ENCODE measurements at regions not wholly inside any gene's neighbourhood (a gene's known extent, or its start where the extent isn't known, plus 50 kb on each side); places are given as distances from the start of the nearest gene placed in this dataset.
"Not testable (repeated sequence)": the region's sequence is repeated elsewhere in the genome, so short reads cannot be mapped to it uniquely, and the experiment has no call there.

DNA sequence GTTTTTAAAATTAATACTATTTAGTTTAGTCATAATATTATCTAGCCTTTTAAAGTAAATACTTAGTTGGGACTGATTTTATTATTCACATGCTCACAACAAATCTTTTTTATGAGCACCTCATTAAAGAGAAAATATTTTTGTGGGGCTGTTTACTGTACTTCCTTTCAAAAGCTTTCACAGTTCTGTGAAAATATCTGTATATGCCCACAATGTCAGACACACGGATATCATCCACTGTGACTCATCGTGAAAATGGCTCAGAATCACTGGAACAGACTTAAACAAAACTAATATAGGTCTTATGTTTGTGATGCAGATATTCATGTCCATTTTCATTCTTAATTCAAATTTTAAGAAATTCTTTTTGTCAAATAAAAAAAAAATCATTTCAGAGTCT lies 305.2 kb downstream of the RAB38 start:
- DNase-seq = no peak

DNA sequence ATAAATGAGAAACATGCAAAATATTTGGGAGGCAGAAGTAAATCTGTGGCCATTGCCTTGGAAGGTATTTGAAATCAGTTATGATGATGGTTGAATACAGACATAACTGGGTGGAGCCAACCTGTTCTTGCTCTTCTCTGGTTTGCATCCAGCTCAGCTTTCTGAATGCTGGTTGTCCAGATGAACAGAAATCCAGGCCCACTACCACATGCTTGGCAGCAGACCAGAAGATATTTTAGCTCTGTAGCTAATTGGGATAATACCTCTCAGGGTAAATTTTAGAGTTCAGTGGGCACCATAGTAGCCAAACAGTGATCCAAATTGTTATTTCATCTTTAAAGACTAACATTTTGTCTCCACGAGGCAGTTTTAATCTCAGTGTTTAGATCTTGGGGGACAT lies 308.3 kb downstream of the RAB38 start:
- DNase-seq = no peak

DNA sequence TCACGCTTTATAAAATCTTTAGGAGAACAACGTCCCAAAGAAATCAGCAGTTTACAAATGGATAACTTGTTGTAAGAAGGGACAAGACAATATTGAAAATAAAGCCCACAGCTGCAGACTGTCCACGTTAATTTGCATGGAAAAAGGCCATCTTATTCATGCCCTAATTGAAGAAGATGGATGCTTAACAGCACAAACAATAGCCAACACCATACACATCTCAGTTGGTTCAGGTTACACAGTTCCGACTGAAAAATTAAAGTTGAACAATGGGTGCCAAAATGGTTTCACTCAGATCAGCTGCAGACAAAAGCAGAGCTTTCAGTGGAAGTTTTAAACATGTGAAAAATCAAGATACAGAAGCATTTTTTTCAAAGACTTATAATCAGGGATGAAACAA lies 314.2 kb downstream of the RAB38 start:
- no peak for DNase-seq

DNA sequence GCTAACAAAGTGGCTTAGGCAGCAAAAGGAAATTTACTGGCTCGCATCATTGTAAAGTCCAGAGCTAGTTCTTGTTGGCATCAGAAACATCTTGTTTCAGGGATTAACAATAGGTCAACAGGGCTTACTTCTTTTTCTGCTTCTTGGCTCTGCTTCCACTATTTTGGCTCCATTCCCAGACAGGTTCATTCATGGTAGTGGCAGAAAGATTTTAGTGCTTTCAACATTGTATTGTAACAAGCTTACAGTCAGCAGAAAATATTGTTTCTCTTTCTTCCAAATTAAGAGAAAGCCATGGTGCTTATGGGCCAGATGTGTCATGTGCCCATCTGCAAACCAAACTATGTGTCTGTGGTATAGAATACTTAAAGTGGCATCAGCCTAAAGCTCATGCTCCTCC lies 315.6 kb downstream of the RAB38 start:
- no peak for DNase-seq

DNA sequence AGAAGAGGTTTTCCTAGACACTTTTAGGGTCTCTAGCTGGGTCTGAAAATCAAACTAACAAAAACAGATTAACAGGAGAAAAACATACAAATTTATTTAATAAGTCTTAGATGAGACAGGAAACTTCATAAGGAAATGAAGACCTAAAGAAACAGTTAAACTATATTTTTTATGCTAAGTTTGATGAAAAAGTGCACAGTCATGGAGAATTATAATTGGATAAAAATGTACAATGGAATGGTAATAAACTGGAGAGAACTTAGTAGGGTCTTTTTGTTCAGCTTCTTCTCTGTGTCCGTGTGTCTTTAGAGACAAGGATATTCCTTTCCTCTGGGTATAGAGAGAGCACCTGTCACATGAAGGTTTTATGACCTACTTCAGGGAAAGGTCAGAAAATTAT lies 323.4 kb downstream of the RAB38 start:
- DNase-seq = no peak

DNA sequence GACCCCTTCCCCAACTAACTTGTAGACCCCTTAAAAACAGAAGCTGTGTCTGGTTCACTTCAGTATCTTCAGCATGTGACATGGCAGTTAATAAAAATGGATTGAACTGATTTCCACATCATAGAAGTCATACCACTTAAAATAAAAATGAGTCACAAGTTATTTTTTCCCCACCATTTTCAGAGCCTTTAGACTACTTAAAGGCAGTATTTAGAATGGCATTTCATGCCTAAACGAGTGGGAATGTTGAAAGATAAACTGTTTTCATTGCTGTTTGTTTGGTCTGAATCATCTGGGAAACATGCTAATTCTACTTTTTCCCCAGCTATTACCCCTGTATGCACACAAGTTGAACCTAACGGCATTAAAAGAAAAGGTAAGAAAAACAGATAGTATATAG lies 324.0 kb downstream of the RAB38 start:
- DNase-seq = no peak

DNA sequence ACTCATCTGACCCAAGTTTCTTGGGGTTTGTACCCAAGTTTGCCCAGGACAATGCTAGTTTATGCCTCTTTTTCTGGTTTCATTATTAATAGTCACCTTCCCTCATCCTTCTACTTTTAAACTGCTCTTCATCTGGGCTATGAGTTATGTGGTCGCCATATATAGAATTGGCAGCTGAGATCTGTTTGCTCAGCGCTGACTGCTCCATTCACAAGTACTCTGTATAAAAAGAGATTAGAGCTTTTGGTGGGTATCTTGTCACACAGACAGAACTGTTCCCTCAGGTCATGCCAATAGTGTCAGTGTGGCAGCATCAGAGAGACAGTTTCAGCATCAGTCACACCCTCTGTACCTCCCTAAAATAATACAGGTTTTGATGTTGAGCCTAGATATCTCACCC lies 326.0 kb downstream of the RAB38 start:
- no peak for DNase-seq

DNA sequence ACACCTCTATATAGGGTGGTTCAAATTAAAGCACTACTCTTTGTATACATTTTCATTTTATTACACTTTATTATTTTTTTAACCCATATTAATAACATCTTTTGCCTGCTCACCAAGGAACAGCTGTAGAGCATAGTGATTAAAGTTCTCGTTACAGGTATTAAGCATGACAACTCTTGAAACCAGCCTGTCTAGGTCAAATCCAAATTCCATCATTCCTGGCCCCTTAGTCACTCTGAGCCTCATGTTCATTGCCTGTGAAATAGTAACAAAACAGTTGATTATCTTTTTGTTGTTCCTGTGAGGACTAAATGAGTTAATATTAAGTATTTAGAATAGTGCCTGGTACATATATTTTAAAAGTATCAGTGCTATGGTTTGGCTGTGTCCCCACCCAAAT lies 334.5 kb downstream of the RAB38 start:
- no peak for DNase-seq

DNA sequence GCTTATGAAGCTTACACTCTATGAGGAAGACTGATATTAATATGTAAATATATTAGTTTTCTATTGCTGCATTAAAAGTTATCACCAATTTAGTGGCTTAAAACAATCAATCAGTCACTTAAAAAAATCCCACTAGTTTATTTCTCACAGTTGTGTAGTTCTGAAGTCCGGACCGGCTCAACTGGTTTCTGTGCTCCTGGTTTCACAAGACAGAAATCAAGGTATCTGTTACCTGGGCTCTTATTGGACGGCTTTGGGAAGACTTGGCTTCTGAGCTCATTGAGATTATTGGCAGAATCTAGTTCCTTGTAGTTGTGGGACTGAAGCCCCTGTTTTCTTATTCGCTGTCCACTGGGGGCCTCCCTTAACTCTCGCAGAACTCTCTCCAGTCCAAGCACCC lies 343.0 kb downstream of the RAB38 start:
- no peak for DNase-seq

DNA sequence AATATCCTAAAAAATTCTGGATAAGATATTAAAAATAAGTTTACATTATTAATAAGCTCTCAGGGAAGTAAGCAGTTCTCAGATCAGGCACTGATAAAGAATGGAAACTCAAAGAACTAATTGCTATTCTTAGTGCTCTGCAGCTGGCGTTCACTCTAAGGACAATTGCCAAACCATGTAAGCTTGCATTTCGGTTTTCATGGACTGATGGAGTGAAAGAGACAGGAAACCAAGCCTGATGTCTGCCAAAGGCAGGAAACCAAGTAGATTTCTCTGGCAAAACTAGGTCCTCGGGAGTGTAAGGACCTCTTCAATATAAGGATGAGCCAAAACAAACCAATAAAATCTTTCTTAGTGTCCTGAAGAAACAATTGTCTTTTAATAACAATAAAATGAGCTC lies 355.2 kb downstream of the RAB38 start:
- DNase-seq = no peak

DNA sequence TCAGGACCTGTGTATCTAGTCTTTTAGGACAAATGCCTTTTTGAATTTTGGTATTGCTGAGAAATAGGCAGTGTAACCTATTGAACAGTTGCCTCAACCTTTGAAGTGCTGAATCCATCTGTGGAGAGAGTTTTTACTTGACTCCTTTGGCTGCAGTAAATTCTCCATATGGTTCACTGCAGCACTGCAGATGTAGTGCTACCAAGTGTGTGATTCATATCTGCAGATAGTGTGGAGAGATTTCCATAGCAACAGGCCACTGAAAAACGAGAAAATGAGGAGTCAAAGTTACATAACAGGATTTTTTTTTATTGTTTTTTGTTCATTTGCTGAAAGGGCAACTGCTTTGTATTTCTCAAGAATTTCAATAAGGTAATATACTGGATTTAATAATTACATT lies 356.1 kb downstream of the RAB38 start:
- DNase-seq = no peak

DNA sequence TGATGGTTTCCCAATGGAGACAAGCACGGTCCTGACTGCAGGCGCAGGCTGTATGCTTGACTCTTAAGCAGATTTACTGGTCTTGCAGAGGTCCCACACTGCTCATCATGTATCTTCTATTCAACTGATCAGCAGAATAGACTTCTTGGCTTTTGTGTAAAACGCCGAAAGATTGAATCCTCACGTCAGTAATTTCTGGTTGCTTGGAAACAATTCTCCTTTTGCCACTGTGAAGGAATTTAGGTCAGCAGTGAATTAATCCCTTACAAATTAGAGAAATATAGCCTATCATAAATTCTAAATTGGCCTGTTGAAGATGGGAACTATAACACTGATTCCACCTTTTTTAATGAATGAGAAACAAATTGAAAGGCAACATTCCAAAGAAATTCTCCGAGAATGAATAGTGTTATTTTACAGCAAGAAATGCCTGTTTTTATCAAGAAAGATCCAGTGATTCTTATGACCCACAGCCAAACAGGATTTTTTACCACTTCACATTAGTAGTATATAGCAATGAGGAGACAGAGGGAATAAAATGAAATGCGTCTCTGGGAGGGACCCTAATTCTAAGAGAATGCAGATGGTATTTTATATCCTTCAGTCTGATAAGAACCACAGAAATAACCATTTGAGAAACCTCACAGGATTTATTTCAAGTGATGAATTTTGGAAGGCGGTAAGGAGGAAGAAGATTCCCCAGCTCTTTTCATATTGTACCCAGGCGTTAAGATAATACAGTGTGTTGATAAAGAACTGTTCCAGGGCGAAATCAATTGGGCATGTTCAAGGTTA lies 362.5 kb downstream of the RAB38 start:
- DNase-seq = no peak

DNA sequence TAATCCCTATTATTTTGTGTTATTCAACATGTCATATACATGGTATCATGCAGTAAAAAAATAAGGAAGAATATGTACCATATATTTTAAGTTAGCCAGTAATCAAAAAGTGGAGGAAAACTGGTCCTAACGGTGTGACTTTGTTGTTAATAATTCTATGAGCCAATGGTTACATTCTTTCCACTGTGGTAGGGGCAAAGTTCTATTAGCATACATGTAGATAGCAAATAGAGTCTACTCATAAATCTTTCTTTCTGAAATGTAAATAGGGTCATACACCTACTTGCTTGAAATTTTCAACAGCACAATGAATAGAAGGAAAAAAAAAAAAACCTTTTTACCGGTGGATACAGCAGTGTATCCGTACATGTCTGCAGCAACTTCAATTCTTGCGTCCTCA lies 364.8 kb downstream of the RAB38 start:
- no peak for DNase-seq

DNA sequence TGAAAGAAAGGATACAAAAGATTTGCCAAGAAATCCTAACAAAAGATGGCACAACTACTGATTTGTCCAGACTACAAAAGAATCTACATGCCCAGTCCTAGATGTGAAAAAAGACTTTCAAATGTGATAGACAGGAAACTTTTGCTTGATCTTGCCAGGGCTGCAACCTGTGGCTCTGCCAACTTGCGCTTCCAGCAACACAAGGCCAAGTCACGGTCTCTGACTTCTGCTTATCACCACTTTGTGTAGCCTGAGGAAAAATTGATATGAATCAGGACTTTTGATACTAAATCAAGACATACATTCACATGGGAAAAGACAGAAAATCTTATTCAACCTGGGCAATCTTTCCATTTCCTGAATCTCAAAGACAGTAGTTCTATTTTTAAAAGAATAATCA lies 366.0 kb downstream of the RAB38 start:
- no peak for DNase-seq

DNA sequence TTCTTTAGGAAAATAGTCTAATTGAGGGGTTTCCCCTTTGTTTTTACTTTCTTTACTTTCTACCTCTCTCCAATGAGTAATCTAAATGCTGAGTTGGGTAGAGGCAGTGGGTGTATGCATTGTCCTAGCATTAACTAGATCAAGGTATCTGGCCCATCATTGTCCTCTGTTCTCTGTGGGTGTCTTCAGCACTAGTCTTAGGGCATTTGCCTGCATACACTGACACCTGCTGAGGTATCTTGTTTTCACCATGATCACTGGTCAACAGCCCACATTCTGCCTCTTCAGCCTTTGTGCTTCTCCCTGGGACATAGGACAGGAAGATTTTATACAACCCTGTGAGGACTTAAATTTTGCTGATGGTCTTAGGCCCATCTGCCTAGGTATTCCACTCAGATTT lies 371.1 kb downstream of the RAB38 start:
- DNase-seq = no peak

DNA sequence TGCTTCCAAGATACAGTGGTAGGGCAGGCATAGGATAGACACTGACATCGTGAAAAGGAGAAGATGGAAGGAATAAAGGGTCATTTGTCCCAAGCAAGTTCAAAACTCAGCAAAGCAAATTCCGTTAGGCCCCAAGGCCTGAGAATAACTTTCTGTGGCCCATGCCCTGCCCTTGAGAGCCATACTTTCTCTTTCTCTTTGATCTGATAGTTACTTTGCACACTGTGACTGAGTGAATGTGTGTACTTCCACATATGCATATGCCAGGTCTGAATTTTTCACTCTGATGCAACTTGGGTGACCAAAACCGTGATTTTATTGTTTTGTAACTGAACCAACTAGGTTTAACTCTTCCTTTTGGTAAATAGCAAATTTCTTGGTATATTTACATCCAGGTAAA lies 371.5 kb downstream of the RAB38 start:
- DNase-seq = no peak

DNA sequence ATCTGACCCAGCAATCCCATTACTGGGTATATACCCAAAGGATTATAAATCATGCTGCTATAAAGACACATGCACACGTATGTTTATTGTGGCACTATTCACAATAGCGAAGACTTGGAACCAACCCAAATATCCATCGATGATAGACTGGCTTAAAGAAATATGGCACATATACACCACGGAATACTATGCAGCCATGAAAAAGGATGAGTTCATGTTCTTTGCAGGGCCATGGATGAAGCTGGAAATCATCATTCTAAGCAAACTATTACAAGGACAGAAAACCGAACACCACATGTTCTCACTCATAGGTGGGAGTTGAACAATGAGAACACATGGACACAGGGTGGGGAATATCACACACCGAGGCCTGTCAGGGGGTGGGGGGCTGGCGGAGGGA lies 390.4 kb downstream of the RAB38 start:
- not testable (repeated sequence) for DNase-seq

DNA sequence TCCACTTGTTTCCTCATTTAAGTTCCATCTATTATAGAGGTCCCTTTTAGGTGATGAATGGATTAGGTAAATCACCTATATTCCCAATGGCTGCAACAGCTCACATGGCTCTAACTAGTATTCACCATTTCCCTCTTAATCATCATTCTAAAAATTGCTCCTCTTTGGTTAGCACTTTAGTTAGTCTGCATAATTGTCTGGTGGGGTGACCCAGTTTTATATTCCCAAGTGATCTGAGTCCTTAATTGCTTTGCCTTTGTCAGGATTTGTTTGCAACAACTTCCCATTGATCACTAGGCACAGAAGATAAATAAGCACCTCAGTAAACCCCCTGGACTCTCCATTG lies 395.2 kb downstream of the RAB38 start:
- no peak for DNase-seq

DNA sequence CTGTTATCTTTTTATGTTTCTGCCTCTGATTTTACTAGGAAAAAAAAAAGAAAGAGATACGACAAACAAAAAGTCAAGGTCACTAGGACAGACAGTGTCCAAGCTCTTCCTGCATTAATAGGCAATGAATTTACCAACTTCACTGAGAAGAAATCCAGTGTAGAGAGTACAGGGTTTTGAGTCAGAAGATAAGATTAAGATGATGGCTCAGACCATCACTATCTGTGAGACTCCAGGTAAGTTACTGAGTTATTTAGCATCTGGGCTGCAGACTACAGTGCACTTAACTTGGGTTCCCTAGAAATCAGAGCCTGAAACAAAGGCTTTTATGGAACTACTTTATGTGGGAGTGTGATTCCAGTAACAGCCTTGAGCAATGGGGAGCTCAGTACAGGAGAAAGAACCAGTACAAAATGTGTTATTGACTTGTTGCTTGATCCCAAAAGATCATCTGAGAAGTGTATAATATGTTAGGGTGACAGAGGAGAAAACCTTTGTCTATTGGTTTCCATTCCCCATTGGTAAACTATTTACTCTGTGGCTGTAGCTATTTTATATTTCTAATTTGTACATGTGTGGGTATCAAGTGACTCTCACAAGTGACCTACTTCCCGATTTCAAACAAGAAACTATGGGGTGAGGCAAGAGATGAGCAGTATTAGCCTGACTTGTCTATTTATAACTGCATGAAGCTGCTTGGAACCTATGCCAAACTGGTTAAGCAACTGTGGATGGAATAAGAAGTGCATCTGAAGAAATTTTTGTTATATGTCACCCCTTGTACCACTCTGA lies 395.8 kb downstream of the RAB38 start:
- DNase-seq = no peak

DNA sequence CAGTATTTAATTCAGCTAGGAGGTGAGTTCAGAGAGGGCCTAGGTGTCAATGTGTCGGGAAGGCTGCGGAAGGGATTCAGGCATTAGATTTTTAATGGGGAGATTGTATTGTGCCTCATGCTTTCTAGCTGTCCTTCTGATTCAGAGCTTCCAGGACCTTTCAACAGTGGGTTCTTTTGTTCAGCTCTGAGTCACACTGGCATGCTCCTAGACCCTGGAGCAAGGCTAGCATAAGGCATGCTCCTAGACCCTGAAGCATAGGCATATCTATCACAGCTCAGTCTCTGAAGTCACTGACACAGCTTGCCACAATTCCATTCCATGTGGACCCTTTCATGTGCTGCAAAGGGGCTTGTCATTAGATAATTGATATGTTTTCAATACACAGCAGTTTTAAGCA lies 396.9 kb downstream of the RAB38 start:
- DNase-seq = no peak

DNA sequence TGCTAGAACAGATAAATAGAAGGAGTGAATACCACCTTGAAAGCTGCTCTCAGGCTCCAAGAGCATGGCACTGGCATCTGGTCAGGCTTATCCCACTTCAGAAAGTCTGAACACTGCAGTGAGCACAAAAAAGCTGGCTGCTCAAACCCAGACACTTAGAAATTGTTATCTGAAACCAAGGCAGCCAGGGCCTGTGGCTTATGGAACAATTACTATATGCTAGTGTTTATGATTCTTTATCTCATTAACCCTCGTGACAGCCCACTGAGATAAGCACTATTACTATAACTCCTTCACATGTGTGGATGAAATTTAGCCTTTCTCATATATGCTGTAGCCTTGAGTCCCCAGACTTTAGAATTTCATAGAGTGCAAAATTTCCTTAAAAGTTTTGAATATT lies 400.2 kb downstream of the RAB38 start:
- DNase-seq = no peak

DNA sequence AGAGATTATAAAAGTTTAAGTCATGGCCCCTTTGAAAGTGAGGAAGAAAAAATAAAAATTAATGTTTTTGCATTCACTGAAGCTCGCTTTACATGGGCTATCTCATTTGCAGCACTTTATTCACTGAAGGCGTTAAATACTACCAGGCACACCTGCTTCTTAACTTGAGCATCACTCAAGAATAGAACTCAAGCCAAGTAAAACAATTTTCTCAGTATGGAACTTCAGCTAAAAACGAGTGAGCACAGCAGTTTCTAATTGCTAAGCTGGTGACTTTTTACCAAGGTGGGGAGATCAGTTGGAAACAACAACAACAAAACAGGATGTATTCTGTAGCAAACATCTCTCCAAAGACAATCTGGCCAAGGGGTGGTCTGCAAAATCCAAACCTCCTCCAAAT lies 405.6 kb downstream of the RAB38 start:
- no peak for DNase-seq

DNA sequence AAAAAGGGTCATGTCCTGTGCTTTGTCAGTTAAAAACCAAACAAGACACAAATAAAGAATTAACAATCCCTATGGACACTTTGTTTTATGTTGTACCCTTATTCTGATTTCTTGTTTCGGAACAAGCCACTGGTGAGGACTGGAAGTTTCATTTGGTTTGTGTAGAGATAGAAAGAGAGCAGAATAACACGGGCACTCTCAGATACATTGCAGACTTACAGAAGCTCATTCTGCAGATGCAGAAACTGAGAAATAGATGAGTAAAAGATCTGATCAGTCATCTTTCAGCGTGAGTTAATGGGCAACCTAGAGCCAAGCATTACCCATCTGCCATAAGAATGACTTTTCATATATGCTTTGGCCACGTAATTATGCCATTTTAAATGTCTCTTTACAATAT lies 407.6 kb downstream of the RAB38 start:
- DNase-seq = no peak

DNA sequence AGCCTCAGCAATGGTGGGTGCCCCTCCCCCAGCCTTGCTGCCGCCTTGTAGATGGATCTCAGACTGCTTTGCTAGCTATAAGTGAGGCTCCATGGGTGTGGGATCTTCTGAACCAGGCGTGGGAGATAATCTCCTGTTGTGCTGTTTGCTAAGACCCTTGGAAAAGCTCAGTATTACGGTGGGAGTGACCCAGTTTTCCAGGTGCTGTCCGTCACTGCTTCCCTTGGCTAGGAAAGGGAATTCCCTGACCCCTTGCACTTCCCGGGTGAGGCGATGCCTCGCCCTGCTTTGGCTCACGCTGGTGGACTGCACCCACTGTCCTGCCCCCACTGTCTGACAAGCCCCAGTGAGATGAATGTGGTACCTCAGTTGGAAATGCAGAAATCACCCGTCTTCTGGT lies 411.2 kb downstream of the RAB38 start:
- DNase-seq = not testable (repeated sequence)

DNA sequence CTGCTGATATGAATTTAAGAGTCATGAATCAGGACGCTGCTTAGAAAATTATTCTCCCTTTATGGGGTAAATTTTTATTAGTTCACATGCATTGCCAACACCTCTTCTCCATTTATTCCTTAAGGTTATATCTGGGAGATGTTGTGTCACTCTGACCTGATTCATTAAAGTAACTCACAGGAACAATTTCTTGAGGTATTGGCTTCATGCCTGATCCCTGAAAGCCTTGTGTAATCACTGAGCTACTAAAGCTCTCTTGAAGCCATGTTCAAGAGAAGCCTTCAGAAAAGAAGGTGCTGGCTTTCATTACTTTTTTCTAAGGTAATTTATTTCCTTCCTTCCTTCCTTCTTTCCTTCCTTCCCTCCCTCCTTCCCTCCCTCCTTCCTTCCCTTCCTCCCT lies 420.6 kb downstream of the RAB38 start:
- DNase-seq = no peak
